BLaER1 treated with 17β-estradiol and CSF1 and Interleukin-3, amounts not matched to agents 10 nM and 100 nM (cell line): ENCODE measurements at regions not wholly inside any gene's neighbourhood (a gene's known extent, or its start where the extent isn't known, plus 50 kb on each side); places are given as distances from the start of the nearest gene placed in this dataset.
"Not testable (repeated sequence)": the region's sequence is repeated elsewhere in the genome, so short reads cannot be mapped to it uniquely, and the experiment has no call there.

Experiments
- H3K27ac ChIP-seq, 11 experiments: shearing (Covaris generic); formaldehyde crosslinking; 2 replicates each; pipeline ENCODE4 v1.8.1; 2022
- H3K27me3 ChIP-seq, 11 experiments: shearing (Covaris generic); formaldehyde crosslinking; 2 replicates each; pipeline ENCODE4 v1.8.1; 2022
- H3K36me3 ChIP-seq, 11 experiments: shearing (Covaris generic); formaldehyde crosslinking; 2 replicates each; pipeline ENCODE4 v1.8.1; 2022
- H3K4me1 ChIP-seq, 10 experiments: shearing (Covaris generic); formaldehyde crosslinking; 2 replicates each; pipeline ENCODE4 v1.8.1; 2022
- H3K4me2 ChIP-seq, 11 experiments: shearing (Covaris generic); formaldehyde crosslinking; 2 replicates each; pipeline ENCODE4 v1.8.1; 2022
- H3K4me3 ChIP-seq, 10 experiments: shearing (Covaris generic); formaldehyde crosslinking; 2 replicates each; pipeline ENCODE4 v1.8.1; 2022
- H3K9ac ChIP-seq, 11 experiments: shearing (Covaris generic); formaldehyde crosslinking; 2 replicates each; pipeline ENCODE4 v1.8.1; 2022
- H3K9me3 ChIP-seq, 11 experiments: shearing (Covaris generic); formaldehyde crosslinking; replicated peaks in 1 of 11; 2 replicates each; pipeline ENCODE4 v1.8.1; 2022
- H4K20me1 ChIP-seq, 11 experiments: shearing (Covaris generic); formaldehyde crosslinking; 2 replicates each; pipeline ENCODE4 v1.8.1; 2022

DNA sequence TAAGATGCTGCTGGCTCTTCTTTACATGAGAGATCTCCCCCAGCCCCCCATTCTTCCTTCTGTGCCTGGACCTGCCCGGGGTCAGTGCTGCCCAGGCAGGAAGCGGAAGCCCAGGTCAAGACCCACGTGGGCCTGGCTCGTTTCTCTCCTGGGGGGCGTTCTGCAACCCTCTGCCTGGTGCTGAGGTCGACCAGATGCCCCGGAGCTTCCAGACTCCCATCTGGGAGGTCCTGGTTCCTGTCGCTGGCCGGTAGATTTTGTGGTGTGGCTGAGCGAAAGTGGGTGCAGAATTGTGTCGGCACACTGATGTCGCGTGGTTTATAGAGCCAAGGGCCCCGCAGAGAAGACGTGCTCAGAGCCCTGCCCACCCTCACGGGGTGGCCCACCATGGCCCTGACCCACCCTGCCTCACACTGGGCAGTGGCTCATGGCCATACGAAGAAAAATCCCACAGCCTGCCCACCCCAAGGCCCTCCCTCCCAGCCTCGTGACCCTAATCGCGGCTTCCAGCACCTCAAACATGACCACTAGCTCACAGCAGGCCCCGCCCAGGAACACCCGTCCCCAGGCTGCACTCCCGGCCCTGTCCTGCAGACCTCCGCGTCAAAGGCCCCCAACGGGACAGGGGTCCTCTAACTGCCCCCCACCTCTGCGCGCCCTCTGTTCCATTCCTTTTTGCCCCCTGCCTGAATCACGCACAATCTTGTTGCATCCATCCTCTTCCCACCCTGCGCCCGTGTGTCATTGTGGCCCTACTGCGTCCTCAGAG, 443.2 kb upstream of the ZNF722 start:
- H3K27ac ChIP-seq, H3K36me3 ChIP-seq, H3K27me3 ChIP-seq, H3K4me1 ChIP-seq, H3K4me3 ChIP-seq, H3K9me3 ChIP-seq, H3K4me2 ChIP-seq, H4K20me1 ChIP-seq, H3K9ac ChIP-seq: not testable (repeated sequence)

DNA sequence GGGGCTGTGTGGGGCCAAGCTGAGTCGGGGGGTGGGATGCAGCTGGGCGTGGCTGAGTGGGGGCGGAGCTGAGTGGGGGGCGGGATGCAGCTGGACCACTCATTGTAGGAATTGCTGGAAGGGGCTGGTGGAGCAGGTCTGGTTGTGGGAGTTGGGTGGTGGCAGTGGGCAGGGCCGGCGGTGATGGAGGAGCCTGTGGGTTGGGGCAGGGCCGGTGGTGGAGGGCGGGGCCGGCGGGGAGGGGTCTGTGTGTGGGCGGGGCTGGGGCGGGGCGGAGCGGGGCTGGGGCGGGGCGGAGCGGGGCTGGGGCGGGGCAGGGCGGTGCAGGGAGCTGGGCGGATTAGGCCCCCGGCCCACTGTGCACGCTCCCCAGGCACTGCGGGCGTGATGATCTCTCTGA, 442.4 kb upstream of the ZNF722 start:
- not testable (repeated sequence) for H3K4me2 ChIP-seq, H4K20me1 ChIP-seq, H3K27me3 ChIP-seq, H3K36me3 ChIP-seq, H3K4me1 ChIP-seq, H3K9ac ChIP-seq, H3K4me3 ChIP-seq, H3K27ac ChIP-seq, H3K9me3 ChIP-seq

DNA sequence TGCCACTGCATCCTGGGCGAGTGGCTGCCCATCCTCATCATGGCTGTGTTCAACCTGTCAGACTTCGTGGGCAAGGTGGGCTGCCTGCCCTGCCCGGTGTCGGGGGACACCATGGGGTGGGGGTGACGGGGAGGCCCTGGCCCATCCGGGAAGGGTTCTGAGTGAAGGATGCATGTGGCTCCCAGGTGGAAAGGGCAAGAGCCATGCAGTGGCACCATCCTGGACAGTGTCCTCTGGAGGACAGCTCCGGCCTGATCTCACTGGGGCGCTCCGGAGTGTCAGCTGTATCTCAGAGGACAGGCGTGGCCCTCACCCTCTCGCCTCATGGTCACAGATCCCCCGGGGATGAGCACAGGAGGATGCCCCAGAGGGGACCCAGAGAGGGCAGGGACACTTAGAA, 439.6 kb upstream of the ZNF722 start:
- H3K4me3 ChIP-seq, H3K9ac ChIP-seq, H4K20me1 ChIP-seq, H3K4me2 ChIP-seq, H3K27ac ChIP-seq, H3K4me1 ChIP-seq, H3K27me3 ChIP-seq, H3K36me3 ChIP-seq, H3K9me3 ChIP-seq: not testable (repeated sequence)

DNA sequence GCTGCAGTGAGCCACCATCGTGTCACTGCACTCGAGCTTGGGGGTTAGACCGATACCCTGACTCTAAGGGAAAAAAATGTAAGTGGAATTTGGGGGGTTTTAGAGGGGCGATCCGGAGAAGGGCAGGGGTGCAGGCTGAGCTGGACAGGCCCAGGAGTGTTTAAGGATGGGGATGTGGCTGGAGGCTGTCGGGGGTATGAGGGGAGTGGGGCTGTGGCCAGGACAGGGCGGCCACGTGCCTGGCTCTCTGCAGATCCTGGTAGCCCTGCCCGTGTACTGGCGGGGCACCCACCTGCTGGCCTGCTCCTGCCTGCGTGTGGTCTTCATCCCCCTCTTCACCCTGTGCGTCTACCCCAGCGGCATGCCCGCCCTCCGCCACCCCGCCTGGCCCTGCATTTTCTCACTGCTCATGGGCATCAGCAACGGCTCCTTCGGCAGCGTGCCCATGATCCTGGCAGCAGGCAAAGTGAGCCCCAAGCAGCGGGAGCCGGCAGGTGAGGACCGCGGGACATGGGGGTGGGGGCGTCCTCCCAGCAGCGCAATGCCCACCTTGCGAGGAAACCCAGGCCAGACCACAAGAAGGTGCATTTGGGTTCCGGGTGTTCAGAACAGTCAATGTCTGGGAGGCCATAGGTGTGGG, 438.7 kb upstream of the ZNF722 start:
- not testable (repeated sequence) for H3K4me2 ChIP-seq, H3K36me3 ChIP-seq, H3K9ac ChIP-seq, H3K9me3 ChIP-seq, H4K20me1 ChIP-seq, H3K4me1 ChIP-seq, H3K27me3 ChIP-seq, H3K4me3 ChIP-seq, H3K27ac ChIP-seq

DNA sequence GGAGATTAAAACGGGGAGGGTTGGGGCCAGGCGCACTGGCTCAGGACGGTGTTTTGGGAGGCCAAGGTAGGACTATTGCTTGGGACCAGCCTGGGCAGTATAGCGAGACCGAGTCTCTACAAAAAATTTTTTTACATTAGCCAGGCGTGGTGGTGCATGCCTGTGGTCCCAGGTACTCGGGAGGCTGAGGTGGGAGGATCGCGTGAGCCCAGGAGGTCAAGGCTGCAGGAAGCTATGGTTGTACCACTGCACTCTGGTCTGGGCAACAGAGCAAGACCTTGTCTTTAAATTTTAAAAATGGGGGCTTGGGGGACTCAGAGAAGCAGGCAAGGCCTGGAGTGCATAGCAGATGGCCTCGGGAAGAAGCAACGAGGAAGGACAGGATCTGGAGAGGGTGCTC, 436.7 kb upstream of the ZNF722 start:
- not testable (repeated sequence) for H3K36me3 ChIP-seq, H3K4me2 ChIP-seq, H3K27ac ChIP-seq, H3K4me3 ChIP-seq, H3K9me3 ChIP-seq, H4K20me1 ChIP-seq, H3K27me3 ChIP-seq, H3K9ac ChIP-seq, H3K4me1 ChIP-seq

DNA sequence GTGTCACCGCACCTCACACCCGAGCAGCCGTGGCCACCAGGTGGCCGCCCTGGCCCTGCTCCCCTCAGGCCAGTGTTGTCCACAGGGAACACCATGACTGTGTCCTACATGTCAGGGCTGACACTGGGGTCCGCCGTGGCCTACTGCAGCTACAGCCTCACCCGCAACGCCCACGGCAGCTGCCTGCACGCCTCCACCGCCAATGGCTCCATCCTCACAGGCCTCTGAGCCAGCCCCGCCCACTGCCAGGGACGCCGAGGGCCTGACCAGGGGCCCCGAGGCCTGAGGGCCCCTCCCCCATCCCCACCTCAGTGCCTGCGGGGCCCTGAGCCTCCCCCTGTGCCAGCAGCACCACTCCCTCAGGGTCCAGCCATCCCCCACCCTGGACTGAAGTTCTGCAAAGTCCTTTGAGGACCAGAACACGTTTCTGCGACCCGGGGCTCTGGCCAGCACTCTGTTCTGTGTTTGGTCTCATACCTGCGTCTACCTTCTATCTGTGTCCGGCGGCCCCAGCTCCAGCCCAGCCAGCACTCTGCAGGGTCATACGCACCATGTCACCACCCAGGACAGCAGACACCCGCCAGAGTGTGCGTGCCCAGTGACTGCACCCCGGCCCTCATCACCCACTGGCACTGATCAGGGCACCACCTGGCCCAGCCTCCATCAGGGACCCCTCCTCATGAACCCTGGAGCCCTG, 436.1 kb upstream of the ZNF722 start:
- not testable (repeated sequence) for H3K9ac ChIP-seq, H3K4me3 ChIP-seq, H4K20me1 ChIP-seq, H3K27ac ChIP-seq, H3K36me3 ChIP-seq, H3K4me1 ChIP-seq, H3K4me2 ChIP-seq, H3K27me3 ChIP-seq
- peaks cover 0 to 11% (median 3%) of the 10 kb centered on the region in 11 experiments; a peak in 9 of 22 replicates for H3K9me3 ChIP-seq

DNA sequence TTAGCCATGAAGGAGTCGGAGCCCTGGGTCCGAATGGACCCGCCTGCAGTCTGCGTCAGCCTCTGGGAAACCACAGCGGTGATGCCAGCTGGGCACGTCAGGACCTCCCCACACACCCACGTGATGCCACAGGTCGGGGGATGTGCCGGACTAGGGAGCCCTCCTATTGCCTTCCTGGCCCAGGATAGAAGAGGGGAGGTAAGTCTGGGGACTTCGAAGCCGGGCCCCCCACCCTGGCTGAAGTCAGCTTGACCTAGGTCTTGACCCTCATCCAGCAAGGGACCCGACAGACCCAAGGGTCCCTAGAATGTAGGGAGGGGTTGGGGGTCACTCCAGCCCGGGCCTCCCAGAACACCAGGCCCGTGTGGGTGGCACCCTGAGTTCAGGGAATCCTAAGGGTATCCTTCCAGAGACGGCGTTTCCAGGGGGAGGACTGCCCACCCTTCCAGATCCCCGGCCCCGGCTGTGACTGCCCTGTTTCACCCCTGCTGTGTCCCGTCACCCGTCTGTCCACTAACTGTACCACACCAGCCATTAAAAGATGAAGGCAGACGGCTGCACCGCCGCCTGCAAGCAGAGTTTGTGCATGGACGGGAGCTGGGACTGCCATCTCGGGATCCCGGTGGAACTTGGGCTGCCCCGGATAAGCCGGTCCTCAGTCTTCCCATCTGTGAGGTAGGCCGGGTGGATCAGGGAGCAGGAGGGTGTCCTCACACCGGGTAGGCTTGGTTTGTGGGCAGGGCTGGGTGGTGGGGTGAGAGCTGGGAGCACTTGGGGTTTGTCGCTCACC, 435.3 kb upstream of the ZNF722 start:
- H3K27me3 ChIP-seq, H3K4me1 ChIP-seq, H3K4me3 ChIP-seq, H3K36me3 ChIP-seq, H3K4me2 ChIP-seq, H3K27ac ChIP-seq, H4K20me1 ChIP-seq, H3K9ac ChIP-seq: not testable (repeated sequence)
- H3K9me3 ChIP-seq: peaks cover 0 to 13% (median 6%) of the 10 kb centered on the region in 11 experiments; a peak in 9 of 22 replicates

DNA sequence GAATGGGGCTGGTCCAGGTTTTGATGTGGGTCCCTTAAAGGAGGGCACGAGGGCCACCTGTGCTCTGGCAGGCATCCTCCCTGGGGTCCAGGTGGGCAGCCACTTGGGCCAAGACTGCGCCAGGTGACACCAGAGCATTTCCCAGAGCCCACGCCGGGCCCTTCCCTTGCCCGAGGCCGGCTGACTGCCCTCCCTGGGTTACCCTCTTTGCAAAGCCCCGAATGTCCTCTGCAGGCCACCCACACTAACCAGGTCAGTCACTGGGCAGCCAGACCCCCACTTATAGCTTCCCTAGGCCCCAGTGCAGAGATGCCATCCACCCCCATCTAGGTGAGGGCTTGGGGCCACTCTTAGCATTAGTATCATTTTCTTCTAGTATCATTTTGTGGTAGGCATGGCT, 433.8 kb upstream of the ZNF722 start:
- not testable (repeated sequence) for H3K27me3 ChIP-seq, H4K20me1 ChIP-seq, H3K9ac ChIP-seq, H3K27ac ChIP-seq, H3K4me1 ChIP-seq, H3K4me3 ChIP-seq, H3K4me2 ChIP-seq, H3K36me3 ChIP-seq
- peaks cover 0 to 11% (median 4%) of the 10 kb centered on the region in 11 experiments; a peak in 9 of 22 replicates for H3K9me3 ChIP-seq

DNA sequence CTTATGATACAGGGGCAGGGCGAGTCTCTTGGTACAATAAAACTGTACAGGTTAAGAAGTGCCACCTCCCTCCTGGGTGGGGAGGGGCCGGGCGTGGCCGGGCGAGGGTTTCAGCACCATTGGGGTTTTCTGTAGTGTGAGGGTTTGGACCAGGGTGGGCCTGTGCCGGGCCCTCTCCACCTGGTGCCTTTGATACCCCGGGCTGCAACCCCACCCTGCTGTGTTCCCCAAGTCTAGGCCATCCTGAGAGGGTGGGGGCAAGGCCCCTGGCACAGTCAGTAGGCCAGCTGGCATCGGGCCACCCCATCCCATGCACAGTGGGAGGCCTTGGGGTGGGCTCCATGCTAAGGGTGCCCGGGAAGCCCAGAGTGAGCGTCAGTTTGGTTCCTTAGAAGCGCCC, 431.8 kb upstream of the ZNF722 start:
- not testable (repeated sequence) for H3K4me3 ChIP-seq, H3K4me1 ChIP-seq, H3K36me3 ChIP-seq, H4K20me1 ChIP-seq, H3K27me3 ChIP-seq, H3K9ac ChIP-seq, H3K4me2 ChIP-seq, H3K27ac ChIP-seq
- H3K9me3 ChIP-seq: peaks cover 0 to 19% (median 8%) of the 10 kb centered on the region in 11 experiments; a peak in 10 of 22 replicates

DNA sequence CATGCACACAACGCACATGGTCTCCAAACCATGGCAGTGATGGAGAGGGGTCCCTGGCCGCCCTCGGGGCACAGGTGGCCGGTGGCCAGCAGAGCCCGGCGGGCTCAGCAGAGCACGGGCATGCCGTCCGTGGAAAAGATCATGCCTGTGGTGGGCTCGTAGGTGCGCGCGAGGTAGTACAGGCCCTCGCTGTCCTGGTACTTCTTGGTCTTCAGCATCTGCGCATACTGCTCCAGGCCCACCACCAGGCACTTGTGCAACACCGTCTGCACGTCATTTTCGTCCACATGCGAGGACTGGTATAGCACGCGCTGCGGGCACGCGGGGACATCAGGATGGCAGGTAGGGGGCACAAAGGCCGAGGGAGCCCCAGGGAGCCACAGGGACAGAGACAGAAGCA, 431.0 kb upstream of the ZNF722 start:
- peaks cover 0 to 23% (median 10%) of the 10 kb centered on the region in 11 experiments; a peak in 12 of 22 replicates for H3K9me3 ChIP-seq
- H3K27ac ChIP-seq, H3K36me3 ChIP-seq, H3K4me1 ChIP-seq, H3K4me2 ChIP-seq, H3K9ac ChIP-seq, H3K4me3 ChIP-seq, H3K27me3 ChIP-seq, H4K20me1 ChIP-seq: not testable (repeated sequence)

DNA sequence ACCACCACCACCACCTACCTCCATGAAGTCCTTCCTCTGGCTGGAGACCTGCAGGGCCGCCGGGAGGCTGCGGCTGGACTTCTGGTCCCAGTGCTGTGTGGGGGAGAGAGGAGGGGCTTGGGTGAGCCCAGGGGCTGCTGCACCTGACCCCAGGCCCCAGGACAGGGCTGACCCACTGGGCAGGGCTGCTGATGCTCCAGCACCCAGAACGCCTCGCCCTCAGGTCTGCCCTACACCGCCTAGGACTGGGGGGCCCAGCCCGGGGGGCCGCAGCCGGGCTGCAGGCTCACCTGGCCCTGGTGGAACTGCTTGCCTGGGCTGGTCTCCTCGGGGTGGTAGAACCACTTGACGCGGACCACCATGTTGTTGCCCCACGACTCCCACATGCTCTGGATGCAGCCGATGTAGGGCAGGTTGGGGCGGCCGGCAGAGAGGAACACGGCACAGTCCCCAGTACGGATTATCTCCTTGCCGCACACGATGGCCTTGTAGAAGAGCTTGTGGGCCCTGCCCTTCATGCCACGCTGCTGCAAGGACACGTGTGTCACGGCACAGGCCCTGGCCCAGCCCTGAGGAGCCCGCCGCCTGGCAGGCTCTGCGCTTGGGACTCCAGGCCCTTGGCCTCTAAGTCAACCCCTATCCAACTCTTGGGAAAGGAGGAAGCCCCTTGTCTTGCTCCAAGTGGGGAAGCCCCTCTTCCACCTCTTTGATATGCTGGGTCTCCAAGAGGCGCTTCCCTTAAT, 429.9 kb upstream of the ZNF722 start:
- H3K27ac ChIP-seq, H3K4me2 ChIP-seq, H3K27me3 ChIP-seq, H4K20me1 ChIP-seq, H3K9ac ChIP-seq, H3K4me1 ChIP-seq, H3K4me3 ChIP-seq, H3K36me3 ChIP-seq: not testable (repeated sequence)
- H3K9me3 ChIP-seq: peaks cover 0 to 31% (median 16%) of the 10 kb centered on the region in 11 experiments; a peak in 12 of 22 replicates

DNA sequence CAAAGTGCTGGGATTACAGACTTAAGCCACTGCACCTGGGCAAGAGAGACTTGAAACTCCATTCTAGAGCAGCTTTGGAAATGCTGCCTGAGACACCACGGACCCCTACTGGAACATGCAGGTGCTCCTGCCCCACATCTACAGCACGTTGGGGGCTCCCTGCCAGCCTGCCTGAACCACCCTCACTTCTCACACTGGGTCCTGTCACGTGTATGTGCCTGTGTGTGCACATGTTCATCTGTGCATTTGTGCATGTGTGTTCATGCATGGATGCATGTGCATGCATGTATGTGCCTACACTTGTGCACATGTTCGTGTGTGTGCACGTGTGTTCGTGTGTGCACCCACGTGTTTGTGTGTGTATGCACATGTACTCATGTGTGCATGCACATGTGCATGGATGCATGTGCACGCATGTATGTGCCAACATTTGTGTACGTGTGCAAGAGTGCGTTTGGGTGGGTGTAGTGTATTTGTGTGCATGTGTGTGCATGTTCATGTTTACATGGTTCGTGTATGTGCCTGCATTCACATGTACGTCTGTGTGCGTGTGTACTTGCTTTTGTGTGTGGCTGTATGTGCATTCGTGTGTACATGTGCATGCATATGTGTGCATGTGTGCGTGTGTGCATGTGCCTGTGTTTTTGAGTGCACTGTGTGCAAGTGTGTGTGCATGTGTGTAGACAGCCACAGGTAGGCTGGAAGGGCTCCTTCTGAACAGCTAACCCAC, 428.1 kb upstream of the ZNF722 start:
- H3K4me1 ChIP-seq, H3K9ac ChIP-seq, H3K27ac ChIP-seq, H4K20me1 ChIP-seq, H3K4me3 ChIP-seq, H3K36me3 ChIP-seq, H3K27me3 ChIP-seq, H3K4me2 ChIP-seq: not testable (repeated sequence)
- H3K9me3 ChIP-seq: peaks cover 2 to 41% (median 26%) of the 10 kb centered on the region in 11 experiments; a peak in 19 of 22 replicates
